ENCODE measurements at regions not wholly inside any gene's neighbourhood (a gene's known extent, or its start where the extent isn't known, plus 50 kb on each side); places are given as distances from the start of the nearest gene placed in this dataset.

DNA sequence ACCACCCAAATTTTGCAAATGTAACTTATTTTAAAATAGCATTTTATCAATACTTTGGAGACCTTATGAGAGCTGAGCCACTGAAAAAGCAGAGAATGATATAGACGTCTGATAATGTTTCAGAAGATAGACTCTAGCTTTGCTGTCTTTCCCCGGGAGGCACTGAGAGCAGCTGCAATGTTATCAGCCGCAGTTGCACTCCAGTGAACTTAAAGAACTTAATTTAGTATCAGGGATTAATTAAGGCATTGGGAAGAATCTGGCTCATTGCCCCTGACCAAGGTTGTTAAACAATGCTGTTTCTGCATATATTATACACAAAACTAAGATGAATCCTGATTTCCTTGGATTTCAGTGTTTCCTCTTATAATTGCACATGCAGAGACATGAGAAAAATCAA, 75.7 kb upstream of the SGCG start:
- in situ Hi-C loops (cut with HindIII; ENCODE audit: low pct_unique_long_range_greater_than_20kb, low sequenced_read_pairs): no loop called here
- no peaks in the 10 kb centered on the region for H3K4me1 ChIP-seq (ENCODE audit: control insufficient read depth, insufficient read depth, low read length)
- TF ChIP-seq TCF7L2 (IDR thresholded peaks at IDR 0.05; ENCODE audit: low read depth, low read length): no peak
- TF ChIP-seq, protein P1, sequence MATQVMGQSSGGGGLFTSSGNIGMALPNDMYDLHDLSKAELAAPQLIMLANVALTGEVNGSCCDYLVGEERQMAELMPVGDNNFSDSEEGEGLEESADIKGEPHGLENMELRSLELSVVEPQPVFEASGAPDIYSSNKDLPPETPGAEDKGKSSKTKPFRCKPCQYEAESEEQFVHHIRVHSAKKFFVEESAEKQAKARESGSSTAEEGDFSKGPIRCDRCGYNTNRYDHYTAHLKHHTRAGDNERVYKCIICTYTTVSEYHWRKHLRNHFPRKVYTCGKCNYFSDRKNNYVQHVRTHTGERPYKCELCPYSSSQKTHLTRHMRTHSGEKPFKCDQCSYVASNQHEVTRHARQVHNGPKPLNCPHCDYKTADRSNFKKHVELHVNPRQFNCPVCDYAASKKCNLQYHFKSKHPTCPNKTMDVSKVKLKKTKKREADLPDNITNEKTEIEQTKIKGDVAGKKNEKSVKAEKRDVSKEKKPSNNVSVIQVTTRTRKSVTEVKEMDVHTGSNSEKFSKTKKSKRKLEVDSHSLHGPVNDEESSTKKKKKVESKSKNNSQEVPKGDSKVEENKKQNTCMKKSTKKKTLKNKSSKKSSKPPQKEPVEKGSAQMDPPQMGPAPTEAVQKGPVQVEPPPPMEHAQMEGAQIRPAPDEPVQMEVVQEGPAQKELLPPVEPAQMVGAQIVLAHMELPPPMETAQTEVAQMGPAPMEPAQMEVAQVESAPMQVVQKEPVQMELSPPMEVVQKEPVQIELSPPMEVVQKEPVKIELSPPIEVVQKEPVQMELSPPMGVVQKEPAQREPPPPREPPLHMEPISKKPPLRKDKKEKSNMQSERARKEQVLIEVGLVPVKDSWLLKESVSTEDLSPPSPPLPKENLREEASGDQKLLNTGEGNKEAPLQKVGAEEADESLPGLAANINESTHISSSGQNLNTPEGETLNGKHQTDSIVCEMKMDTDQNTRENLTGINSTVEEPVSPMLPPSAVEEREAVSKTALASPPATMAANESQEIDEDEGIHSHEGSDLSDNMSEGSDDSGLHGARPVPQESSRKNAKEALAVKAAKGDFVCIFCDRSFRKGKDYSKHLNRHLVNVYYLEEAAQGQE (IDR thresholded peaks at IDR 0.05; ENCODE audit: insufficient read depth in 1 of 2, low read depth in 2 of 2, low read length in 1 of 2): no peak
- no peak for TF ChIP-seq POLR2AphosphoS5 (IDR thresholded peaks at IDR 0.05; ENCODE audit: low read depth, low read length)
- TF ChIP-seq SIN3A (IDR thresholded peaks at IDR 0.05; ENCODE audit: borderline replicate concordance, insufficient read depth, low read depth, low read length): no peak
- TF ChIP-seq, protein P2, sequence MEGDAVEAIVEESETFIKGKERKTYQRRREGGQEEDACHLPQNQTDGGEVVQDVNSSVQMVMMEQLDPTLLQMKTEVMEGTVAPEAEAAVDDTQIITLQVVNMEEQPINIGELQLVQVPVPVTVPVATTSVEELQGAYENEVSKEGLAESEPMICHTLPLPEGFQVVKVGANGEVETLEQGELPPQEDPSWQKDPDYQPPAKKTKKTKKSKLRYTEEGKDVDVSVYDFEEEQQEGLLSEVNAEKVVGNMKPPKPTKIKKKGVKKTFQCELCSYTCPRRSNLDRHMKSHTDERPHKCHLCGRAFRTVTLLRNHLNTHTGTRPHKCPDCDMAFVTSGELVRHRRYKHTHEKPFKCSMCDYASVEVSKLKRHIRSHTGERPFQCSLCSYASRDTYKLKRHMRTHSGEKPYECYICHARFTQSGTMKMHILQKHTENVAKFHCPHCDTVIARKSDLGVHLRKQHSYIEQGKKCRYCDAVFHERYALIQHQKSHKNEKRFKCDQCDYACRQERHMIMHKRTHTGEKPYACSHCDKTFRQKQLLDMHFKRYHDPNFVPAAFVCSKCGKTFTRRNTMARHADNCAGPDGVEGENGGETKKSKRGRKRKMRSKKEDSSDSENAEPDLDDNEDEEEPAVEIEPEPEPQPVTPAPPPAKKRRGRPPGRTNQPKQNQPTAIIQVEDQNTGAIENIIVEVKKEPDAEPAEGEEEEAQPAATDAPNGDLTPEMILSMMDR (IDR thresholded peaks at IDR 0.05): no peak
- H3K27ac ChIP-seq (ENCODE audit: low read length): no peak overlapping the region
- intact Hi-C loops (cut with micrococcal nuclease; ENCODE audit: unreplicated experiment): no loop called here
- no peaks in the 10 kb centered on the region for H3K36me3 ChIP-seq (ENCODE audit: control insufficient read depth, insufficient read depth, low read length)
- BruUV-seq (replicated peaks): no TSS peak
- no peak overlapping the region for H3K4me3 ChIP-seq (ENCODE audit: low read depth in 2 of 2, low read length in 2 of 2)
- ATAC-seq (no peak), DNase-seq (ENCODE audit: low read depth, low spot score) (no peak)
- POLR2A ChIA-PET: no interaction called here
- CTCF ChIA-PET: interaction anchor here (0.6 kb wide), 1 partner anchor 310 kb away, joined by 11 read pairs; no protein-coding TSS in a partner anchor
- H3K9me3 ChIP-seq (ENCODE audit: control insufficient read depth, insufficient read depth, low read depth, low read length): no peaks in the 10 kb centered on the region
- H3K27me3 ChIP-seq (ENCODE audit: control insufficient read depth, insufficient read depth, low read length): no peaks in the 10 kb centered on the region

GRCh38 chr13:23107665-23108064, 73.1 kb upstream of the SGCG start:
- ChIA-PET CTCF (no interaction called here), POLR2A (no interaction called here)
- ATAC-seq (no peak), DNase-seq (ENCODE audit: low read depth, low spot score) (no peak)
- in situ Hi-C loops (cut with HindIII; ENCODE audit: low pct_unique_long_range_greater_than_20kb, low sequenced_read_pairs): no loop called here
- no peaks in the 10 kb centered on the region for H3K27me3 ChIP-seq (ENCODE audit: control insufficient read depth, insufficient read depth, low read length)
- no TSS peak for BruUV-seq (replicated peaks)
- H3K9me3 ChIP-seq (ENCODE audit: control insufficient read depth, insufficient read depth, low read depth, low read length): no peaks in the 10 kb centered on the region
- no peaks in the 10 kb centered on the region for H3K4me1 ChIP-seq (ENCODE audit: control insufficient read depth, insufficient read depth, low read length)
- intact Hi-C loops (cut with micrococcal nuclease; ENCODE audit: unreplicated experiment): no loop called here
- no peak overlapping the region for H3K27ac ChIP-seq (ENCODE audit: low read length)
- H3K4me3 ChIP-seq (ENCODE audit: low read depth in 2 of 2, low read length in 2 of 2): no peak overlapping the region
- no peaks in the 10 kb centered on the region for H3K36me3 ChIP-seq (ENCODE audit: control insufficient read depth, insufficient read depth, low read length)
- TF ChIP-seq POLR2AphosphoS5 (IDR thresholded peaks at IDR 0.05; ENCODE audit: low read depth, low read length) (no peak), TCF7L2 (IDR thresholded peaks at IDR 0.05; ENCODE audit: low read depth, low read length) (no peak), SIN3A (IDR thresholded peaks at IDR 0.05; ENCODE audit: borderline replicate concordance, insufficient read depth, low read depth, low read length) (no peak)
- TF ChIP-seq, protein P1 (IDR thresholded peaks at IDR 0.05; ENCODE audit: insufficient read depth in 1 of 2, low read depth in 2 of 2, low read length in 1 of 2): no peak
- TF ChIP-seq, protein P2 (IDR thresholded peaks at IDR 0.05): no peak
